HepG2 (cell line): ENCODE measurements at regions not wholly inside any gene's neighbourhood (a gene's known extent, or its start where the extent isn't known, plus 50 kb on each side); places are given as distances from the start of the nearest gene placed in this dataset.

ENCODE experiments used
- ATAC-seq: fragments of 200-7000 bp; cut with Tn5 transposase; 3 replicates; pipeline ENCODE4 v1.9.1; 2020; ENCODE audit warnings: mild to moderate bottlenecking, moderate library complexity
- BruUV-seq: library from RNA; stranded (reverse); fragments of 400-500 nt; replicated peaks from 2 replicates; lab custom pipeline; 2021; lab: Mats Ljungman, UMichigan
- CTCF ChIA-PET: fragments of 300-600 bp; formaldehyde crosslinking; extraction: SDS; loops from one replicate; lab custom pipeline; 2021; ENCODE audit warnings: low total read pairs, inconsistent platforms, low intra/inter-chr PET ratio; lab: Yijun Ruan, JAX
- POLR2A ChIA-PET: fragments of 350-600 bp; sonication (Branson Sonifier 250); formaldehyde crosslinking; loops from one replicate; lab custom pipeline; 2020; ENCODE audit warnings: antibody characterized with exemption, inconsistent platforms; lab: Yijun Ruan, JAX
- DNase-seq: peaks from one replicate; pipeline ENCODE4 v3.0.0-alpha.2; 2015; ENCODE audit warnings: low spot score
- FAIRE-seq: peaks from 3 replicates; lab custom pipeline; 2011; peaks lifted over from hg19 to GRCh38; lab: Jason Lieb, UNC
- H2AFZ ChIP-seq: one replicate; pipeline ENCODE4 v1.6.1; 2011; ENCODE audit warnings: low read length, inconsistent platforms
- H3K27ac ChIP-seq: fragments of 300-600 bp; 3 replicates; pipeline ENCODE4 v1.8.0; 2011; ENCODE audit warnings: mixed run types, mild to moderate bottlenecking, mixed read lengths, low read length, inconsistent platforms; ENCODE audit not compliant: insufficient read depth; ENCODE audit errors: extremely low read length
- H3K27me3 ChIP-seq, 2 experiments: fragments of 200-600 bp in 1 of 2; 2 replicates in 1 of 2; 3 replicates in 1 of 2; pipeline versions ENCODE4 v1.6.0 to v1.8.0; 2011; ENCODE audit warnings: low read length in 2 of 2, mild to moderate bottlenecking in 2 of 2, moderate library complexity in 2 of 2, inconsistent platforms in 1 of 2; ENCODE audit not compliant: insufficient read depth in 2 of 2, control insufficient read depth in 1 of 2
- H3K36me3 ChIP-seq, 2 experiments: fragments of 200-600 bp in 1 of 2; replicated peaks in 1 of 2; 2 replicates in 1 of 2; 3 replicates in 1 of 2; pipeline versions ENCODE4 v1.5.1 to v1.8.0; 2011; ENCODE audit warnings: low read length in 2 of 2, inconsistent platforms in 1 of 2; ENCODE audit not compliant: insufficient read depth in 2 of 2, control insufficient read depth in 1 of 2
- H3K4me1 ChIP-seq: 2 replicates; pipeline ENCODE4 v1.5.1; 2012; ENCODE audit warnings: low read length, inconsistent platforms; ENCODE audit not compliant: insufficient read depth
- H3K4me2 ChIP-seq: 2 replicates; pipeline ENCODE4 v1.6.0; 2011; ENCODE audit warnings: low read depth, low read length, inconsistent platforms
- H3K4me3 ChIP-seq, 3 experiments: fragments of 200-600 bp in 1 of 3; sonication (generic), shearing (Covaris generic) in 1 of 3; replicated peaks in 1 of 3; 2 replicates each; pipeline ENCODE4 v1.5.1; 2011 to 2016; ENCODE audit warnings: low read length in 3 of 3, inconsistent platforms in 2 of 3, low read depth in 2 of 3, mild to moderate bottlenecking in 2 of 3, control low read depth in 1 of 3, mixed read lengths in 1 of 3; ENCODE audit not compliant: insufficient read depth in 1 of 3
- H3K79me2 ChIP-seq: one replicate; pipeline ENCODE4 v1.6.1; 2011; ENCODE audit warnings: low read length, inconsistent platforms; ENCODE audit not compliant: insufficient read depth
- H3K9ac ChIP-seq: 2 replicates; pipeline ENCODE4 v1.6.0; 2011; ENCODE audit warnings: mild to moderate bottlenecking, low read depth, low read length, inconsistent platforms; ENCODE audit not compliant: insufficient read depth
- H3K9me3 ChIP-seq: 2 replicates; pipeline ENCODE4 v1.5.1; 2012; ENCODE audit warnings: mild to moderate bottlenecking, low read length
- H4K20me1 ChIP-seq: 2 replicates; pipeline ENCODE4 v1.6.0; 2011; ENCODE audit warnings: inconsistent platforms, mild to moderate bottlenecking, low read length, moderate library complexity; ENCODE audit not compliant: insufficient read depth
- AKAP8 ChIP-seq: sonication (generic); formaldehyde crosslinking; IDR thresholded peaks from 2 replicates; pipeline ENCODE4 v1.5.1; 2020; ENCODE audit warnings: mild to moderate bottlenecking, missing genetic modification reagents
- EEA1 ChIP-seq: sonication (generic); formaldehyde crosslinking; IDR thresholded peaks from 2 replicates; pipeline ENCODE4 v1.5.1; 2020; ENCODE audit warnings: mild to moderate bottlenecking, missing genetic modification reagents, borderline replicate concordance
- ERF ChIP-seq: IDR thresholded peaks from 2 replicates; pipeline ENCODE4 v1.6.1; 2018; ENCODE audit warnings: missing biosample characterization, missing genetic modification reagents
- GRHL1 ChIP-seq: sonication (generic); formaldehyde crosslinking; conservative IDR thresholded peaks from 2 replicates; pipeline ENCODE4 v1.8.0; 2022; ENCODE audit warnings: missing genetic modification reagents
- GTF2F1 ChIP-seq: fragments of 150-350 bp; IDR thresholded peaks from 2 replicates; pipeline ENCODE4 v1.6.1; 2014; ENCODE audit warnings: low read length
- MTF1 ChIP-seq: sonication (generic); formaldehyde crosslinking; IDR thresholded peaks from 2 replicates; pipeline ENCODE4 v1.5.0; 2020; ENCODE audit warnings: missing genetic modification reagents
- ONECUT2 ChIP-seq: sonication (generic); formaldehyde crosslinking; IDR thresholded peaks from 2 replicates; pipeline ENCODE4 v1.4.0; 2020; ENCODE audit warnings: missing genetic modification reagents
- POGK ChIP-seq: sonication (generic); formaldehyde crosslinking; conservative IDR thresholded peaks from 2 replicates; pipeline ENCODE4 v1.8.0; 2022; ENCODE audit warnings: mild to moderate bottlenecking, moderate library complexity, missing genetic modification reagents
- RORA ChIP-seq: sonication (generic); formaldehyde crosslinking; IDR thresholded peaks from 2 replicates; pipeline ENCODE4 v1.5.0; 2020; ENCODE audit warnings: mild to moderate bottlenecking, missing genetic modification reagents, moderate library complexity
- WGBS: methylation state at CpG from one replicate; pipeline ENCODE4 v1.1.6; 2017; ENCODE audit warnings: low lambda C conversion rate; 5-methylcytosine and 5-hydroxymethylcytosine counted together
- in situ Hi-C: cut with HindIII; loops from 2 replicates; pipeline ENCODE4 v1.10.0; 2017; ENCODE audit warnings: low pct_unique_long_range_greater_than_20kb; ENCODE audit not compliant: extremely low pct_ligation_motif_present
- intact Hi-C: fragments of 100-400 bp; cut with micrococcal nuclease; formaldehyde crosslinking; loops from one replicate; pipeline ENCODE4 v1.10.0; 2022; ENCODE audit not compliant: unreplicated experiment

- in situ Hi-C loops (no loop called here), intact Hi-C loops (no loop called here)
- no peaks in the 10 kb centered on the region for H3K4me1 ChIP-seq
- ATAC-seq (no peak), DNase-seq (no peak), FAIRE-seq (no peak)
- no peak overlapping the region for H2AFZ ChIP-seq
- CTCF ChIA-PET: no interaction called here
- H4K20me1 ChIP-seq: no peaks in the 10 kb centered on the region
- no peaks in the 10 kb centered on the region; the same call in 1 of the 2 replicates for H3K9me3 ChIP-seq
- H3K4me2 ChIP-seq: no peak overlapping the region
- H3K9ac ChIP-seq: no peak overlapping the region
- POLR2A ChIA-PET: no interaction called here
- no peak overlapping the region for H3K27ac ChIP-seq
- WGBS: 3% methylated on average over 4 of the region's 4 CpGs
- H3K36me3 ChIP-seq: no peaks in the 10 kb centered on the region
- no peak overlapping the region for H3K4me3 ChIP-seq
- no peaks in the 10 kb centered on the region for H3K27me3 ChIP-seq
- TF ChIP-seq GRHL1 (CRISPR knock-in tag): no peak
- no peak for TF ChIP-seq MTF1
- TF ChIP-seq ONECUT2 (CRISPR knock-in tag): no peak
- no peak for TF ChIP-seq ERF (CRISPR knock-in tag)
- no peak for TF ChIP-seq POGK (CRISPR knock-in tag)
- TF ChIP-seq GTF2F1: no peak
- TF ChIP-seq EEA1 (CRISPR knock-in tag): no peak
- no peak for TF ChIP-seq RORA (CRISPR knock-in tag)
- no peak for TF ChIP-seq AKAP8 (CRISPR knock-in tag)
- no TSS peak for BruUV-seq
- no peaks in the 10 kb centered on the region for H3K79me2 ChIP-seq
These were observed 231.7 kb upstream of the CARD18 start for GRCh38 chr11:105371311-105371710.
